Loucy (cell line): ENCODE measurements at regions not wholly inside any gene's neighbourhood (a gene's known extent, or its start where the extent isn't known, plus 50 kb on each side); places are given as distances from the start of the nearest gene placed in this dataset.

Source experiments
- CTCF ChIP-seq: fragments of 200-600 bp; sonication (generic); conservative IDR thresholded peaks from 2 replicates; pipeline ENCODE4 v1.5.1; 2014; ENCODE audit warnings: mild to moderate bottlenecking, antibody characterized with exemption, low read length
- EZH2phosphoT487 ChIP-seq: fragments of 200-600 bp; IDR thresholded peaks from 2 replicates; pipeline ENCODE4 v1.6.1; 2018; ENCODE audit warnings: antibody characterized with exemption, mild to moderate bottlenecking, moderate library complexity, borderline replicate concordance

GRCh38 chr2:226643946-226644282, 155.7 kb downstream of the IRS1 start:
- TF ChIP-seq CTCF (no peak), EZH2phosphoT487 (no peak)
